ENCODE measurements at regions not wholly inside any gene's neighbourhood (a gene's known extent, or its start where the extent isn't known, plus 50 kb on each side); places are given as distances from the start of the nearest gene placed in this dataset.

DNA sequence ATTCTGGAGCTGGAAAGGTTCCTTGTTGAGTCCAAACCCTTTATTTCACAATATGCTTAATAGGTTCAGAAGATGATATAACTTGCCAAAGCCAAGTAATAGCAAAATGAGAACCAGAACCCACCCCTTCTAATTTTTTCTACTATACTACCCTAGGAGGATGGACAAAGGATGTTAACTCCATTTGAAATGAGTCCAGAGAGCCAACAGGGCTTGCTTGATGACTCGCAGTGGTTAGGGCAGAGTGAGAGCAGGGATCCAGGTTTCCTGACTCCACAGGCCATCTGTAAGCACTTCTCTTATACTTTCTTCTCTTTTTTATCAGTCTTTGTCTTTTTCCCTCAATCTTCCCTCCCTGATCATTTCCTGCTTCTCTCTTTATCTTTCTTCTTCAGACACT lies 668.1 kb downstream of the MED13L start:
- TF ChIP-seq, protein P1, sequence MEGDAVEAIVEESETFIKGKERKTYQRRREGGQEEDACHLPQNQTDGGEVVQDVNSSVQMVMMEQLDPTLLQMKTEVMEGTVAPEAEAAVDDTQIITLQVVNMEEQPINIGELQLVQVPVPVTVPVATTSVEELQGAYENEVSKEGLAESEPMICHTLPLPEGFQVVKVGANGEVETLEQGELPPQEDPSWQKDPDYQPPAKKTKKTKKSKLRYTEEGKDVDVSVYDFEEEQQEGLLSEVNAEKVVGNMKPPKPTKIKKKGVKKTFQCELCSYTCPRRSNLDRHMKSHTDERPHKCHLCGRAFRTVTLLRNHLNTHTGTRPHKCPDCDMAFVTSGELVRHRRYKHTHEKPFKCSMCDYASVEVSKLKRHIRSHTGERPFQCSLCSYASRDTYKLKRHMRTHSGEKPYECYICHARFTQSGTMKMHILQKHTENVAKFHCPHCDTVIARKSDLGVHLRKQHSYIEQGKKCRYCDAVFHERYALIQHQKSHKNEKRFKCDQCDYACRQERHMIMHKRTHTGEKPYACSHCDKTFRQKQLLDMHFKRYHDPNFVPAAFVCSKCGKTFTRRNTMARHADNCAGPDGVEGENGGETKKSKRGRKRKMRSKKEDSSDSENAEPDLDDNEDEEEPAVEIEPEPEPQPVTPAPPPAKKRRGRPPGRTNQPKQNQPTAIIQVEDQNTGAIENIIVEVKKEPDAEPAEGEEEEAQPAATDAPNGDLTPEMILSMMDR (IDR thresholded peaks at IDR 0.05; ENCODE audit: control insufficient read depth, extremely low read depth, insufficient read depth) = no peak
- DNase-seq (ENCODE audit: low read depth) = no peak
- H3K4me3 ChIP-seq (ENCODE audit: low read depth, low read length) = no peak overlapping the region

DNA sequence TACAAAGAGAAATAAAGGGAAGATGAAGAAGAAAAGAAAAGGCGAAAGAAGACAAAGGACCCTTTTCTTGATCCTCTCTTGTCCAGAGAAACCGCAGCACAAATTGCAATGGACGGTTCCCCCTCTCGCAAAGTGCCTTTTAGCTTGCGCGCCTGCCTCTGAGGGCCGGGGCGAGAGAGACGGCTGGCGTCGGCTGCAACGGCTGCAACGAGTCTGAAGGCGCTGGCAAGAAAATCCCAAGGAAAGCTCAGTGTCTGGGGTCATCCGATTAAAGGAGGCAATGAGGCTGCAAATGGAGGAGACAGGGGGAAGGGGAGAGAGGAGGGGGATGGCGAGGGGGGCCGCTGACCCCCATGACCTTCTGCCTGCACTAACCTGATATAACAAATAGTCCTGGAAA lies 671.5 kb downstream of the MED13L start:
- TF ChIP-seq, protein P1 (IDR thresholded peaks at IDR 0.05; ENCODE audit: control insufficient read depth, extremely low read depth, insufficient read depth) = no peak
- DNase-seq (ENCODE audit: low read depth) = no peak
- H3K4me3 ChIP-seq (ENCODE audit: low read depth, low read length) = no peak overlapping the region

DNA sequence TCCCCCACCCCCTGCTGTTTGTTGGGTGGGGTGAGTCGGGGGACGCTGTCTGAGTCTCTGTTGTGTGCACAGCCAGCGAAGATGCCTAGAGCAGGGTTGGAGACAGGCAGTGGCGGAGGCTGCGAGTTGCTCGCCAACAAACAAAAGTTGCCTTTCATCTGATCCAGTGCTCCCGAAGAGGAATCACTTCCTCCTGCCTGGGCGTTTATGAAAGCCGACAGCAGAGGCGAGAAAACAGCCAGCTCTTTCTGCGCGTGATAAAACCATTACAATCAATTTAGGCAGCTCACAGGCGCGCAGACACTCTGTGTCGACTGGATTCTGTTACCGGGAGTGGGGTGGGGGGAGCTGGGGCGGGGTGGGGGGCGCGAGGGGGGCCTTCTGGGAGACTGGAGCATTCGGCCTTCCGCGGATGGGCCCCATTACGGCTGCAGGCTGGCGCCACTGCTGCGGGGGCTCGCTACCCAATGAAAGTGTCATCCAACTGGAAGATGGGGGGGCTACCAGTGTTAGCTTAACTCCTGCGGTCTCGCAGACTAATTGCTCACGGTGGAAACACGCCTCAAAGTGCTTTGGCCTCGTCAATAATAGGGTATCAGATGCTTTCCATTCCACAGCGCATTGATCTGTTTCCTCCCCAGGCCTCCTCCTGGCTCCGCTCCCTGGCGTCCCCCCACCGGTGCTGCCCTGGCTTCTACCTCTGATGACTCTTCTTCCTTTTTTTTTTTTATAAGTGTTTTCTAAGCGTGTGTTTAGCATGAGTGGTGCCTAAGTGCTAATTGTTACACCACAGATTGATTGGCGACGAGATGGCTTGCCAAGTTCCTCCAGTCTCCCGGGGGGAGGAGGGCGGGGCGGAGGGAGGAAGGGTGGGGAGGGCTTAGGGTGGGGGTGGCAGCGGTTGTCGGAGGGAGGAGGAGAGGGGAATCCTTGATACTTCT lies 678.4 kb downstream of the MED13L start:
- no peak for DNase-seq (ENCODE audit: low read depth)
- TF ChIP-seq, protein P1 (IDR thresholded peaks at IDR 0.05; ENCODE audit: control insufficient read depth, extremely low read depth, insufficient read depth) = no peak
- H3K4me3 ChIP-seq (ENCODE audit: low read depth, low read length) = no peak overlapping the region

DNA sequence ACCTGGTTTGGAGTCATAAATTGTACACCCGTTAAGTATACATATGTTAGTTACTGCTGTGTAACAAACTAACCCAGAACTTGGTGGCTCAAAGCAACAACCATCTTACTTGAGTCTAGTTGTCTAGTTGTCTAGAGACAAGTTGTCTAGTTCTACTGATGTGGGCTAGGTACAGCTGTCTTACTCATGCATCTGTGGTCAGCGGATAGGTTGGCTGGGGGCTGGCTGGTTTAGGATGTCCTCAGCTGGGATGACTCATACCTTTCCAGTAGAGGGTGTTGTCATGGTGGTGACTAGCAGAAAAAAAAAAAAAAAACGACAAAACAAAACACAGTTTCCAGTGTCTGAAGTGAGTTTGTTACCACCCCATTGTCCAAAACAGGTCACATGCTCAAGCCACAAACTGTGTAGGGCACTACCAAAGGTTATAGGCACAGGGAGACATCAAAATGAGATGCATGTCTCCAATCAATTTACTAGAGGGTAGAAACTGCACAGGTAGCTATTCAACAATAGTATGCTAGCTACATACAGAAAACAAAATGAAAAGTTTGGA lies 680.3 kb downstream of the MED13L start:
- DNase-seq (ENCODE audit: low read depth) = no peak
- H3K4me3 ChIP-seq (ENCODE audit: low read depth, low read length) = no peak overlapping the region
- TF ChIP-seq, protein P1 (IDR thresholded peaks at IDR 0.05; ENCODE audit: control insufficient read depth, extremely low read depth, insufficient read depth) = no peak

DNA sequence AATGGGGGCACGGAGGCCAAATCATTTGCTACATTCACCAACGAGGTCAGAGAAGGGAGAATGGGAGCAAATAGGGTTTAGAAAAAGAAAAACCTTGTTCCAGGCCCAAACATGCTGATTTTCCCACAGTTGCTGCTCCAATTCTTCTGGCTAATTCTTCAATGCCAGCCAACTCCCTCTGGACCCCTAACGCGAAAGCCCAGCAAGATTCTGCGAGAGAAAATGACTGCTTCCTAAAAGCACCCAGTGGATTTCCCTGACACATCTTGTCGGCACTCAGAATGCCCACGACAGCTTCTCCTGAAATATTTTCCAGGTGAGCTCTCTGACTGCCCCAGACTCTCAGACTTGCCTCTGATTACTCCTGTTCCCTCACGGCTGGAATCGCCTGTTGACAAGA lies 689.4 kb downstream of the MED13L start:
- TF ChIP-seq, protein P1 (IDR thresholded peaks at IDR 0.05; ENCODE audit: control insufficient read depth, extremely low read depth, insufficient read depth) = no peak
- DNase-seq (ENCODE audit: low read depth) = no peak
- no peak overlapping the region for H3K4me3 ChIP-seq (ENCODE audit: low read depth, low read length)

DNA sequence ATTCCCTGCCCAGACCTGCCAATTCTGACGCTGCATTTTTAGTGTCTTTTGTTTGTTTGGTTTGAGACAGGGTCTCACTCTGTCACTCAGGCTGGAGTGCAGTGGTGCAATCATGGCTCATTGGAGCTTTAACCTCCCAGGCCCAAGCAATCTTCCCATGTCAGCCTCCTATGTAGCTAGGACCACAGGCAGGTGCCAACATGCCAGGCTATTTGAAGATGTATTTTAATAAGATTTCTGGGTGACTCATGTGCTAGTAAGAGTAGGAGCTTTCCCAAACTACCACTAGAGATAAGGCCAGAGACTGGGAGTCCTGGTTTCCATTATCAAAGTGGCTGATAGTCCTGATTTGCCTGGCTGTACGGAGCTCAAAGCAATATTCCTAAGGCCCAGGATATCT lies 693.3 kb downstream of the MED13L start:
- no peak for DNase-seq (ENCODE audit: low read depth)
- no peak overlapping the region for H3K4me3 ChIP-seq (ENCODE audit: low read depth, low read length)
- TF ChIP-seq, protein P1 (IDR thresholded peaks at IDR 0.05; ENCODE audit: control insufficient read depth, extremely low read depth, insufficient read depth) = no peak
